ENCODE measurements at regions not wholly inside any gene's neighbourhood (a gene's known extent, or its start where the extent isn't known, plus 50 kb on each side); places are given as distances from the start of the nearest gene placed in this dataset.

GRCh38 chr6:44696099-44696498 is 308.6 kb downstream of the CDC5L start:
- no peaks in the 10 kb centered on the region; the same call in 1 of the 2 replicates for H3K27me3 Mint-ChIP-seq (ENCODE audit: insufficient read depth)
- no peaks in the 10 kb centered on the region for H3K36me3 Mint-ChIP-seq (ENCODE audit: low read depth)

DNA sequence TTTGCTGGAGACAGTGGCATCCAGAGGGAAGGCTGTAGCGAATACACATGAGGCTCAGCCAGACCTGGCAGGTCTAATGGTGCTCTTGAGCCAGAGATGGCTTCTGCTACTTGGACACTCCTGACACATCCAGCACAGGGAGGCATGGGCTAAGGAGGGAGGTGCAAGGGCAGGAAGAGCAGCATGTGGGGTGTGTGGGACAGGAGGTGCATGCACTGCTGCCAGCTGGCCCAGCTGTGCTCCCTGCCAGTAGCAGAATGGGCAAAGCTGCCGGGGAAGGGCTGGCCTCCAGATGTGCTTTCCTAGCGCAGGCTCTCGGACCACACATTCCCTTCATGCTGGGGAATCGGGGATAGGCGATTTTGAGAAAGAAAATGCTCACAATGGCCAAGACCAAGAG is 309.2 kb downstream of the CDC5L start:
- TF ChIP-seq CTCF (IDR thresholded peaks at IDR 0.05), result no peak
- Mint-ChIP-seq H3K9me3 (no peaks in the 10 kb centered on the region), H3K4me3 (no peak overlapping the region), H3K4me1 (ENCODE audit: low read depth) (peaks cover 33% of the 10 kb centered on the region), H3K36me3 (ENCODE audit: low read depth) (no peaks in the 10 kb centered on the region), H3K27ac (0 out of 2 replicates have a peak overlapping the region, but pooled peaks have one; percentile 57), H3K27me3 (ENCODE audit: insufficient read depth) (peaks cover 4% of the 10 kb centered on the region)
- no peak for DNase-seq

More at GRCh38 chr6:44696099-44696498, 308.6 kb downstream of the CDC5L start:
- DNase-seq, result peak; percentile 57
- Mint-ChIP-seq H3K9me3 (no peaks in the 10 kb centered on the region), H3K4me3 (no peak overlapping the region), H3K27ac (peak overlapping the region; percentile 57), H3K4me1 (ENCODE audit: low read depth) (peaks cover 27% of the 10 kb centered on the region)
- TF ChIP-seq CTCF (IDR thresholded peaks at IDR 0.05), result no peak

DNA sequence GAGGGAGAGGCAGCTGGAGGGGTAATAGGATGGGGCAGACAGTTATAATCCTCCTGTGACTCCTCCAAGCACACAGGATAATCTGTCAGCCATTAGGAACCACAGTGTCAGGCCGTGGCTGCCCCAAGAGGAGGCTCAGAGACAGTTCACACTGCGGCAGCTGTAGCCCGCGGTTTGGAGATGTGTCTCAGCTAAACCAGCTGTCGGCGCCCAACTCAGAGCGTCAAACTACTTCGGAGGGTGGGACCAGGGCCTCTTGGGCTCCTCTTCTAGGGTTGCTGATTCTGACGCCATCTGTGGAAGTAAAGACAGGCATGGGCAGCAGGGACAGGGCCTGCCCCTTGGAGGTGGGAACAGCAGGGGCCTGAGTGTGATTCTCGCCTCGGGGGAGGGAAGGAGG is 309.8 kb downstream of the CDC5L start:
- Mint-ChIP-seq H3K4me3 (no peak overlapping the region), H3K9me3 (no peaks in the 10 kb centered on the region), H3K36me3 (ENCODE audit: low read depth) (no peaks in the 10 kb centered on the region), H3K27ac (no peak overlapping the region), H3K4me1 (ENCODE audit: low read depth) (peaks cover 34% of the 10 kb centered on the region), H3K27me3 (ENCODE audit: insufficient read depth) (peaks cover 4% of the 10 kb centered on the region)
- no peak for DNase-seq
- no peak for TF ChIP-seq CTCF (IDR thresholded peaks at IDR 0.05)

DNA sequence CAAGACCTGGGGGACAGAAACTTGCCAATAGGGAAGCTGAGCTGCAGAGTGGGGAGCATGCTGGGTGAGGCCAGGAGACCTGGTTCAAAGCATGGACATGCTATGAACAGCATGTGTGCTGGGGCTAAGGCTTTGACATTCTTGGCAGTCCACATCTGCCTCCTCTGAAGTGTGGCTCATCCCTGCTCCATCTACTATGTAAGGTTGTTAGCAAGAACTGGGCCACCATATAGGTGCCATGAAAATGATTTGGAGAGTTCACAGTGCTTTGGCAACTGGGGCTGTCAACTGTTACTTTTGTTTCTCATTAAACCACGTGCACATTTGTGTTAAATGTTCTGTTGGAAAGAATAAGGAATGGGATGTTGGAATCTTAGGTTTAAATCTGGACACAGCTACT is 311.1 kb downstream of the CDC5L start:
- no peak overlapping the region for H3K27ac Mint-ChIP-seq
- H3K4me3 Mint-ChIP-seq, result no peak overlapping the region
- peaks cover 7% of the 10 kb centered on the region for H3K27me3 Mint-ChIP-seq (ENCODE audit: insufficient read depth)
- H3K36me3 Mint-ChIP-seq (ENCODE audit: low read depth), result no peaks in the 10 kb centered on the region
- no peak for TF ChIP-seq CTCF (IDR thresholded peaks at IDR 0.05)
- H3K9me3 Mint-ChIP-seq, result no peaks in the 10 kb centered on the region
- DNase-seq, result no peak
- H3K4me1 Mint-ChIP-seq (ENCODE audit: low read depth), result peaks cover 37% of the 10 kb centered on the region

GRCh38 chr6:44699082-44699481 is 311.6 kb downstream of the CDC5L start:
- no peak for DNase-seq
- Mint-ChIP-seq H3K4me3 (no peak overlapping the region), H3K9me3 (no peaks in the 10 kb centered on the region), H3K4me1 (ENCODE audit: low read depth) (peaks cover 37% of the 10 kb centered on the region), H3K27me3 (ENCODE audit: insufficient read depth) (peaks cover 11% of the 10 kb centered on the region), H3K27ac (no peak overlapping the region), H3K36me3 (ENCODE audit: low read depth) (no peaks in the 10 kb centered on the region)
- no peak for TF ChIP-seq CTCF (IDR thresholded peaks at IDR 0.05)

DNA sequence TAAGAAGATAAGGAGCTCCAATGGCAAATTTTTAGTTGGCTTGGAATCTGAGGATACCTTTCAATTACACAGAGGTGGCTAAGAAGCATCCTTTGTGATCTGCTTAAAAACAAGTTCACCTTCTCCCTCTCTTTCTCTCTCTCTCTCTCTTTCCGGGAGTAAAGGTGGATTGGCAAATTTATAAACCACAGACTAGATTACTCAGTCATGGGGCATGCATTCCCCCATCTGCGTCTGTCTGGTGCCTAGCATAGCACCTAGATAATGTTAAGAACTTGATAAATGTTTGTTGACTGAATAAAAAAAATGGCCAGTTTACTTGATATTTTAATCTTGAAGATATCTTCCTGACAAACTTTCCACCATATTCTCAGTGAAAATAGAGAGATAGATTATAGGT is 312.3 kb downstream of the CDC5L start:
- Mint-ChIP-seq H3K27me3 (ENCODE audit: insufficient read depth) (peaks cover 11% of the 10 kb centered on the region), H3K9me3 (no peaks in the 10 kb centered on the region), H3K36me3 (ENCODE audit: low read depth) (no peaks in the 10 kb centered on the region), H3K27ac (no peak overlapping the region), H3K4me3 (no peak overlapping the region), H3K4me1 (ENCODE audit: low read depth) (peaks cover 37% of the 10 kb centered on the region)
- no peak for DNase-seq
- TF ChIP-seq CTCF (IDR thresholded peaks at IDR 0.05), result no peak
